ENCODE measurements at regions not wholly inside any gene's neighbourhood (a gene's known extent, or its start where the extent isn't known, plus 50 kb on each side); places are given as distances from the start of the nearest gene placed in this dataset.

GRCh38 chr14:94929354-94929753, 159.4 kb upstream of the GSC start:
- no peak for TF ChIP-seq CTCF (IDR thresholded peaks at IDR 0.05; ENCODE audit: low read depth, low read length, poor library complexity, severe bottlenecking)
- no peak for TF ChIP-seq EZH2phosphoT487 (IDR thresholded peaks at IDR 0.05; ENCODE audit: borderline replicate concordance, low read length)

Measured in DOHH2 (cell line).